ENCODE measurements at regions not wholly inside any gene's neighbourhood (a gene's known extent, or its start where the extent isn't known, plus 50 kb on each side); places are given as distances from the start of the nearest gene placed in this dataset.

GRCh38 chr14:97638864-97639263, 841.7 kb downstream of the VRK1 start:
- TF ChIP-seq GABPA (IDR thresholded peaks at IDR 0.05; ENCODE audit: low read depth) (no peak), SPI1 (IDR thresholded peaks at IDR 0.05; ENCODE audit: borderline replicate concordance, low read depth) (no peak), REST (IDR thresholded peaks at IDR 0.05; ENCODE audit: insufficient replicate concordance, low read depth) (no peak), POLR2AphosphoS5 (IDR thresholded peaks at IDR 0.05; ENCODE audit: low read depth) (no peak), CTCF (IDR thresholded peaks at IDR 0.05; ENCODE audit: insufficient read depth, low read length) (no peak)
- H3K27ac ChIP-seq (replicated peaks) = no peak overlapping the region
- DNase-seq (ENCODE audit: low read depth in 1 of 2, low spot score in 1 of 2) = no peak
- H3K27me3 ChIP-seq (ENCODE audit: insufficient read depth, poor library complexity, severe bottlenecking) = peaks cover 3% of the 10 kb centered on the region
- H3K4me3 ChIP-seq (replicated peaks; ENCODE audit: insufficient read depth, low read length) = no peak overlapping the region

DNA sequence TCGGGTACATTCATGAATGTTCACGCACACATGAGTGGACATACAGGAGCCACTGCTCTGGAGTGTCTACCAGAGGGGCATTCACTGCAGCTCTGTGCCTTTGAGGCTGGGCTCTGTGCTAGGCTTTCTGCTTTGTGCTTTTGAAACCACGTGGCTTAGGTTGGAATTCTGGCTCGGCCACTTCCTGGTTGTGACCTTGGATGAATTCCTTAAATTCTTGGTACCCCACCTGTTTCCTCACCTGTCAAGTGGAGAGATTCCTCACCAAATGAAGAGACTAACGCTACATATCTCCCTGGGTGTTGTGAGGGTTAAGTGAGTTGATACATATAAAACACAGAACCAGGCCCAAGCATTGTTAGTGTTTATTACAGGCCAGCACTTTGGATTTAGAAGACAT, 842.8 kb downstream of the VRK1 start:
- H3K27me3 ChIP-seq (ENCODE audit: insufficient read depth, poor library complexity, severe bottlenecking) = no peaks in the 10 kb centered on the region
- DNase-seq (ENCODE audit: low read depth in 1 of 2, low spot score in 1 of 2) = no peak
- no peak overlapping the region for H3K4me3 ChIP-seq (replicated peaks; ENCODE audit: insufficient read depth, low read length)
- TF ChIP-seq SPI1 (IDR thresholded peaks at IDR 0.05; ENCODE audit: borderline replicate concordance, low read depth) = no peak
- TF ChIP-seq REST (IDR thresholded peaks at IDR 0.05; ENCODE audit: insufficient replicate concordance, low read depth) = no peak
- TF ChIP-seq GABPA (IDR thresholded peaks at IDR 0.05; ENCODE audit: low read depth) = no peak
- no peak overlapping the region for H3K27ac ChIP-seq (replicated peaks)

DNA sequence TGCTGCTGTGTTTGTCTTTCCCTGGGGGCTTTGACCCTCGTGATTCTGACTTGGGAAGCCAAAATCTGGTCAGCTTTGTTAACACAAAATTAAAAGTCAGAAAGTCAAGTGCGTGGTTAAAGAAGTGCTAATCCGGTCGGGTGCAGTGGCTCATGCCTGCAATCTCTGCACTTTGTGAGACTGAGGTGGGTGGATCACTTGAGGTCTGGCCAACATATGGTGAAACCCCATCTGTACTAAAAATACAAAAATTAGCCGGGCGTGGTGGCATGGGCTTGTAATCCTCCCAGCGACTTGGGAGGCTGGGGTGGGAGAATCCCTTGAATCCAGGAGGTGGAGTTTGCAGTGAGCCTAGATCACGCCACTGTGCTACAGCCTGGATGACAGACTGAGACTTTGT, 844.6 kb downstream of the VRK1 start:
- H3K4me3 ChIP-seq (replicated peaks; ENCODE audit: insufficient read depth, low read length) = no peak overlapping the region
- no peaks in the 10 kb centered on the region for H3K27me3 ChIP-seq (ENCODE audit: insufficient read depth, poor library complexity, severe bottlenecking)
- DNase-seq (ENCODE audit: low read depth in 1 of 2, low spot score in 1 of 2) = no peak
- TF ChIP-seq CTCF (IDR thresholded peaks at IDR 0.05; ENCODE audit: insufficient read depth, low read length) (no peak), POLR2AphosphoS5 (IDR thresholded peaks at IDR 0.05; ENCODE audit: low read depth) (no peak), SPI1 (IDR thresholded peaks at IDR 0.05; ENCODE audit: borderline replicate concordance, low read depth) (no peak), REST (IDR thresholded peaks at IDR 0.05; ENCODE audit: insufficient replicate concordance, low read depth) (no peak), GABPA (IDR thresholded peaks at IDR 0.05; ENCODE audit: low read depth) (no peak)
- H3K27ac ChIP-seq (replicated peaks) = no peak overlapping the region

DNA sequence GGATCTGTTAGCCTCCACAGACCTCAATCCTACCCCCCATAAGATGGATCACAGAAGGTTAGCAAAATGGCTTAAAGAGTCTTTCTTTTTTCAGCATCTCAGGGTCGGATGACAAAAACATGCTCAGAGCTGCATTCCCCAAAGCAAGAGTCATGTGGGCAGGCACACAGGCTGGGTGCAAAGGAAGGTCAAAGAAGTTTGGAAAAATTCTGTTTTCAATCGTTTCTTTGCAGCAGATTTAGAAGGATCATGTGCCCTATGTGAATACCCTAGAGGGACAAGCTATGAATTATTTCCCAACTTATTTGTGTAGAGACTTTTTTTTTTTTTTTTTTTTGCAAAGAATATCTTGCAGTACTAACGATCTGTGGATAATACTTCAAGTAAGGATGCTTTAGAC, 845.4 kb downstream of the VRK1 start:
- TF ChIP-seq POLR2AphosphoS5 (IDR thresholded peaks at IDR 0.05; ENCODE audit: low read depth) (no peak), GABPA (IDR thresholded peaks at IDR 0.05; ENCODE audit: low read depth) (no peak), CTCF (IDR thresholded peaks at IDR 0.05; ENCODE audit: insufficient read depth, low read length) (no peak)
- no peak for DNase-seq (ENCODE audit: low read depth in 1 of 2, low spot score in 1 of 2)
- no peak overlapping the region for H3K27ac ChIP-seq (replicated peaks)
- H3K27me3 ChIP-seq (ENCODE audit: insufficient read depth, poor library complexity, severe bottlenecking) = no peaks in the 10 kb centered on the region
- H3K4me3 ChIP-seq (replicated peaks; ENCODE audit: insufficient read depth, low read length) = no peak overlapping the region
